Renal cortex interstitium (tissue), 11 donors: ENCODE measurements at regions not wholly inside any gene's neighbourhood (a gene's known extent, or its start where the extent isn't known, plus 50 kb on each side); places are given as distances from the start of the nearest gene placed in this dataset.
"Not testable (repeated sequence)": the region's sequence is repeated elsewhere in the genome, so short reads cannot be mapped to it uniquely, and the experiment has no call there.

Experiments
- DNase-seq, 11 donors: peaks; one replicate each; pipeline ENCODE4 v3.0.0-alpha.2; 2013; ENCODE audit warnings: low read depth in 9 of 11, low spot score in 4 of 11; ENCODE audit errors: extremely low read depth in 1 of 11

- DNase-seq: no peak
Measured at GRCh38 chr6:6942091-6942490, 165.7 kb upstream of the RREB1 start.

GRCh38 chr6:6942831-6943230 lies 164.9 kb upstream of the RREB1 start:
- DNase-seq: peak in 1 of 11 donors; percentile 22

GRCh38 chr6:6943421-6943820 lies 164.3 kb upstream of the RREB1 start:
- no peak for DNase-seq

GRCh38 chr6:6946206-6947155 lies 161.3 kb upstream of the RREB1 start:
- DNase-seq: no peak

- no peak for DNase-seq
Measured at GRCh38 chr6:6950373-6951145, 157.2 kb upstream of the RREB1 start.

GRCh38 chr6:6951355-6951754 lies 156.4 kb upstream of the RREB1 start:
- DNase-seq: no peak

- DNase-seq: no peak
Measured at GRCh38 chr6:6952484-6952883, 155.3 kb upstream of the RREB1 start.

- not testable (repeated sequence) for DNase-seq
Measured at GRCh38 chr6:6952927-6953326, 154.8 kb upstream of the RREB1 start.

GRCh38 chr6:6960571-6961251 lies 147.1 kb upstream of the RREB1 start:
- no peak for DNase-seq

GRCh38 chr6:6962086-6962485 lies 145.7 kb upstream of the RREB1 start:
- DNase-seq: no peak

- no peak for DNase-seq
Measured at GRCh38 chr6:6962699-6963098, 145.1 kb upstream of the RREB1 start.

- not testable (repeated sequence) for DNase-seq
Measured at GRCh38 chr6:6963390-6963789, 144.4 kb upstream of the RREB1 start.

GRCh38 chr6:6964675-6965074 lies 143.1 kb upstream of the RREB1 start:
- no peak for DNase-seq

GRCh38 chr6:6966127-6966526 lies 141.6 kb upstream of the RREB1 start:
- DNase-seq: no peak

GRCh38 chr6:6966569-6966968 lies 141.2 kb upstream of the RREB1 start:
- no peak for DNase-seq

GRCh38 chr6:6968357-6968730 lies 139.4 kb upstream of the RREB1 start:
- no peak for DNase-seq

- no peak for DNase-seq
Measured at GRCh38 chr6:6968731-6969552, 138.8 kb upstream of the RREB1 start.

- peak in 7 of 11 donors; percentile 10 to 62 (median 27) for DNase-seq
Measured at GRCh38 chr6:6969761-6970223, 138.0 kb upstream of the RREB1 start.

GRCh38 chr6:6970851-6971250 lies 136.9 kb upstream of the RREB1 start:
- DNase-seq: no peak
